ENCODE measurements at regions not wholly inside any gene's neighbourhood (a gene's known extent, or its start where the extent isn't known, plus 50 kb on each side); places are given as distances from the start of the nearest gene placed in this dataset.

GRCh38 chr2:147346142-147346541, 498.7 kb upstream of the ACVR2A start:
- Mint-ChIP-seq H3K9me3 (ENCODE audit: unreplicated experiment) (peaks cover 17% of the 10 kb centered on the region), H3K4me3 (ENCODE audit: unreplicated experiment) (no peak overlapping the region), H3K27me3 (ENCODE audit: unreplicated experiment) (no peaks in the 10 kb centered on the region)

GRCh38 chr2:147345246-147345645, 499.6 kb upstream of the ACVR2A start:
- DNase-seq (ENCODE audit: extremely low spot score, unreplicated experiment) = no peak
- Mint-ChIP-seq H3K27ac (ENCODE audit: unreplicated experiment) (no peak overlapping the region), H3K36me3 (ENCODE audit: unreplicated experiment) (no peaks in the 10 kb centered on the region), H3K4me3 (ENCODE audit: unreplicated experiment) (no peak overlapping the region), H3K9me3 (ENCODE audit: unreplicated experiment) (peaks cover 17% of the 10 kb centered on the region), H3K27me3 (ENCODE audit: unreplicated experiment) (no peaks in the 10 kb centered on the region), H3K4me1 (ENCODE audit: unreplicated experiment) (no peaks in the 10 kb centered on the region)
- TF ChIP-seq CTCF (IDR thresholded peaks at IDR 0.05) = no peak

More at GRCh38 chr2:147346142-147346541, 498.7 kb upstream of the ACVR2A start:
- TF ChIP-seq CTCF (IDR thresholded peaks at IDR 0.05) = no peak
- H3K4me1 Mint-ChIP-seq (ENCODE audit: unreplicated experiment) = no peaks in the 10 kb centered on the region
- H3K27ac Mint-ChIP-seq (ENCODE audit: unreplicated experiment) = no peak overlapping the region
- DNase-seq (ENCODE audit: extremely low spot score, unreplicated experiment) = no peak
- H3K36me3 Mint-ChIP-seq (ENCODE audit: unreplicated experiment) = no peaks in the 10 kb centered on the region

GRCh38 chr2:147342329-147342728, 502.5 kb upstream of the ACVR2A start:
- DNase-seq (ENCODE audit: extremely low spot score, unreplicated experiment) = no peak
- Mint-ChIP-seq H3K27ac (ENCODE audit: unreplicated experiment) (no peak overlapping the region), H3K9me3 (ENCODE audit: unreplicated experiment) (peaks cover 17% of the 10 kb centered on the region), H3K4me3 (ENCODE audit: unreplicated experiment) (no peak overlapping the region), H3K27me3 (ENCODE audit: unreplicated experiment) (no peaks in the 10 kb centered on the region), H3K36me3 (ENCODE audit: unreplicated experiment) (no peaks in the 10 kb centered on the region), H3K4me1 (ENCODE audit: unreplicated experiment) (no peaks in the 10 kb centered on the region)
- no peak for TF ChIP-seq CTCF (IDR thresholded peaks at IDR 0.05)

- Mint-ChIP-seq H3K27me3 (ENCODE audit: unreplicated experiment) (no peaks in the 10 kb centered on the region), H3K4me3 (ENCODE audit: unreplicated experiment) (no peak overlapping the region), H3K27ac (ENCODE audit: unreplicated experiment) (no peak overlapping the region), H3K36me3 (ENCODE audit: unreplicated experiment) (no peaks in the 10 kb centered on the region), H3K4me1 (ENCODE audit: unreplicated experiment) (no peaks in the 10 kb centered on the region), H3K9me3 (ENCODE audit: unreplicated experiment) (no peaks in the 10 kb centered on the region)
- DNase-seq (ENCODE audit: extremely low spot score, unreplicated experiment) = no peak
- TF ChIP-seq CTCF (IDR thresholded peaks at IDR 0.05) = peak; percentile 21
Measured at GRCh38 chr2:147331790-147332419, 512.9 kb upstream of the ACVR2A start.

GRCh38 chr2:147330925-147331324, 513.9 kb upstream of the ACVR2A start:
- no peak overlapping the region for H3K27ac Mint-ChIP-seq (ENCODE audit: unreplicated experiment)
- no peak for TF ChIP-seq CTCF (IDR thresholded peaks at IDR 0.05)
- no peaks in the 10 kb centered on the region for H3K27me3 Mint-ChIP-seq (ENCODE audit: unreplicated experiment)
- H3K36me3 Mint-ChIP-seq (ENCODE audit: unreplicated experiment) = no peaks in the 10 kb centered on the region
- DNase-seq (ENCODE audit: extremely low spot score, unreplicated experiment) = no peak
- no peaks in the 10 kb centered on the region for H3K9me3 Mint-ChIP-seq (ENCODE audit: unreplicated experiment)
- no peak overlapping the region for H3K4me3 Mint-ChIP-seq (ENCODE audit: unreplicated experiment)
- no peaks in the 10 kb centered on the region for H3K4me1 Mint-ChIP-seq (ENCODE audit: unreplicated experiment)

All from osteocyte (in vitro differentiated cells).